ENCODE measurements at regions not wholly inside any gene's neighbourhood (a gene's known extent, or its start where the extent isn't known, plus 50 kb on each side); places are given as distances from the start of the nearest gene placed in this dataset.

- no peak for TF ChIP-seq CTCF (IDR thresholded peaks at IDR 0.05; ENCODE audit: low read depth, low read length)
- no peak overlapping the region for H3K4me3 ChIP-seq (ENCODE audit: low read depth, low read length)
Measured at GRCh38 chr15:53116169-53116568, 326.0 kb upstream of the ONECUT1 start.

GRCh38 chr15:53115563-53115962, 325.4 kb upstream of the ONECUT1 start:
- no peak for TF ChIP-seq CTCF (IDR thresholded peaks at IDR 0.05; ENCODE audit: low read depth, low read length)
- no peak overlapping the region for H3K4me3 ChIP-seq (ENCODE audit: low read depth, low read length)

GRCh38 chr15:53114960-53115359, 324.8 kb upstream of the ONECUT1 start:
- no peak for TF ChIP-seq CTCF (IDR thresholded peaks at IDR 0.05; ENCODE audit: low read depth, low read length)
- no peak overlapping the region for H3K4me3 ChIP-seq (ENCODE audit: low read depth, low read length)

GRCh38 chr15:53110999-53111398, 320.9 kb upstream of the ONECUT1 start:
- TF ChIP-seq CTCF (IDR thresholded peaks at IDR 0.05; ENCODE audit: low read depth, low read length), result no peak

GRCh38 chr15:53108319-53108718, 318.2 kb upstream of the ONECUT1 start:
- H3K4me3 ChIP-seq (ENCODE audit: low read depth, low read length), result no peak overlapping the region
- no peak for TF ChIP-seq CTCF (IDR thresholded peaks at IDR 0.05; ENCODE audit: low read depth, low read length)

More at GRCh38 chr15:53110999-53111398, 320.9 kb upstream of the ONECUT1 start:
- H3K4me3 ChIP-seq (ENCODE audit: low read depth, low read length), result no peak overlapping the region

GRCh38 chr15:53107855-53108254, 317.7 kb upstream of the ONECUT1 start:
- TF ChIP-seq CTCF (IDR thresholded peaks at IDR 0.05; ENCODE audit: low read depth, low read length), result no peak

GRCh38 chr15:53106505-53107286, 316.6 kb upstream of the ONECUT1 start:
- H3K4me3 ChIP-seq (ENCODE audit: low read depth, low read length), result no peak overlapping the region
- no peak for TF ChIP-seq CTCF (IDR thresholded peaks at IDR 0.05; ENCODE audit: low read depth, low read length)

More at GRCh38 chr15:53107855-53108254, 317.7 kb upstream of the ONECUT1 start:
- H3K4me3 ChIP-seq (ENCODE audit: low read depth, low read length), result no peak overlapping the region

All from WI38 (cell line).